WTC11 (cell line): ENCODE measurements at regions not wholly inside any gene's neighbourhood (a gene's known extent, or its start where the extent isn't known, plus 50 kb on each side); places are given as distances from the start of the nearest gene placed in this dataset.
A peak's percentile ranks its signal among the peaks of the same experiment; 100 is the strongest.

Source experiments
- ATAC-seq: fragments of 200-7000 bp; cut with Tn5 transposase; 2 replicates; pipeline ENCODE4 v1.10.0; 2021; ENCODE audit warnings: mild to moderate bottlenecking, moderate library complexity
- CTCF ChIA-PET: fragments of 300-600 bp; sonication (Branson Sonifier 250); formaldehyde crosslinking; loops from one replicate; lab custom pipeline; 2021; ENCODE audit warnings: antibody characterized with exemption; lab: Charles Lee
- POLR2A ChIA-PET: fragments of 350-600 bp; sonication (Branson Sonifier 250); formaldehyde crosslinking; loops from one replicate; lab custom pipeline; 2021; ENCODE audit warnings: antibody characterized with exemption; lab: Charles Lee
- DNase-seq: peaks from one replicate; pipeline ENCODE4 v3.0.0; 2021; ENCODE audit warnings: low spot score
- H3K27ac Mint-ChIP-seq: 2 replicates; pipeline ENCODE4 v1.8.0; 2021; ENCODE audit warnings: mixed read lengths
- H3K27me3 Mint-ChIP-seq: 2 replicates; pipeline ENCODE4 v1.8.0; 2021; ENCODE audit warnings: low read depth, mild to moderate bottlenecking, moderate library complexity, mixed read lengths
- H3K36me3 Mint-ChIP-seq: 2 replicates; pipeline ENCODE4 v1.8.0; 2021; ENCODE audit warnings: mixed read lengths
- H3K4me1 Mint-ChIP-seq: 2 replicates; pipeline ENCODE4 v1.8.0; 2022; ENCODE audit warnings: mixed read lengths
- H3K4me3 Mint-ChIP-seq: 2 replicates; pipeline ENCODE4 v1.8.0; 2021; ENCODE audit warnings: mild to moderate bottlenecking, moderate library complexity, mixed read lengths
- H3K9me3 Mint-ChIP-seq: 2 replicates; pipeline ENCODE4 v1.8.0; 2021; ENCODE audit warnings: mixed read lengths
- PREB ChIP-seq: sonication (generic); formaldehyde crosslinking; IDR thresholded peaks from 2 replicates; pipeline ENCODE4 v1.8.1; 2022; ENCODE audit warnings: mild to moderate bottlenecking, missing genetic modification reagents, moderate library complexity, borderline replicate concordance
- TCF7 ChIP-seq: sonication (generic); formaldehyde crosslinking; IDR thresholded peaks from 2 replicates; pipeline ENCODE4 v1.8.0; 2022; ENCODE audit warnings: mild to moderate bottlenecking, low read depth, missing genetic modification reagents, moderate library complexity
- ZNF396 ChIP-seq: fragments of 250-450 bp; sonication (Bioruptor Pico); IDR thresholded peaks from 2 replicates; pipeline ENCODE4 v1.8.0; 2021; ENCODE audit warnings: mild to moderate bottlenecking, moderate library complexity, borderline replicate concordance

- POLR2A ChIA-PET = no interaction called here
- no peak overlapping the region for H3K4me3 Mint-ChIP-seq
- TF ChIP-seq PREB (no peak), ZNF396 (CRISPR knock-in tag) (0 out of 2 replicates have a peak, but pooled peaks have one; percentile 9), TCF7 (CRISPR knock-in tag) (no peak)
- H3K4me1 Mint-ChIP-seq = peaks cover 19% of the 10 kb centered on the region
- DNase-seq (no peak), ATAC-seq (no peak)
- H3K9me3 Mint-ChIP-seq = peaks cover 17% of the 10 kb centered on the region
- H3K27ac Mint-ChIP-seq = no peak overlapping the region
- CTCF ChIA-PET = no interaction called here
- peaks cover 5% of the 10 kb centered on the region; the same call in 1 of the 2 replicates for H3K36me3 Mint-ChIP-seq
- H3K27me3 Mint-ChIP-seq = peaks cover 7% of the 10 kb centered on the region; the same call in 1 of the 2 replicates
Observed at GRCh38 chr13:28545583-28546333, 50.8 kb upstream of the FLT1 start.
